H9 (cell line): ENCODE measurements at regions not wholly inside any gene's neighbourhood (a gene's known extent, or its start where the extent isn't known, plus 50 kb on each side); places are given as distances from the start of the nearest gene placed in this dataset.

Source experiments
- DNase-seq: peaks from one replicate; pipeline ENCODE4 v3.0.0-alpha.2; 2017
- H2AFZ ChIP-seq: one replicate; pipeline ENCODE4 v1.6.1; 2013; ENCODE audit warnings: mild to moderate bottlenecking, low read length, control low read depth, moderate library complexity
- H2AK5ac ChIP-seq: 2 replicates; pipeline ENCODE4 v1.6.1; 2013; ENCODE audit warnings: low read length, control low read depth, mixed read lengths; ENCODE audit not compliant: insufficient read length
- H2BK120ac ChIP-seq: one replicate; pipeline ENCODE4 v1.6.1; 2013; ENCODE audit warnings: low read depth, mild to moderate bottlenecking, low read length, control low read depth, inconsistent platforms; ENCODE audit not compliant: poor library complexity, severe bottlenecking
- H2BK12ac ChIP-seq: 2 replicates; pipeline ENCODE4 v1.6.1; 2013; ENCODE audit warnings: low read length, control low read depth, mixed read lengths, low read depth; ENCODE audit not compliant: insufficient read length
- H2BK15ac ChIP-seq: 2 replicates; pipeline ENCODE4 v1.6.1; 2013; ENCODE audit warnings: low read depth, low read length, control low read depth
- H2BK20ac ChIP-seq: one replicate; pipeline ENCODE4 v1.6.1; 2013; ENCODE audit warnings: low read depth, mild to moderate bottlenecking, low read length, control low read depth, inconsistent platforms; ENCODE audit not compliant: poor library complexity, severe bottlenecking
- H2BK5ac ChIP-seq: 2 replicates; pipeline ENCODE4 v1.6.1; 2013; ENCODE audit warnings: low read length, control low read depth, mixed read lengths; ENCODE audit not compliant: insufficient read length
- H3K14ac ChIP-seq: 2 replicates; pipeline ENCODE4 v1.6.1; 2013; ENCODE audit warnings: low read length, control low read depth; ENCODE audit not compliant: insufficient read depth
- H3K18ac ChIP-seq: 2 replicates; pipeline ENCODE4 v1.6.1; 2013; ENCODE audit warnings: low read depth, mild to moderate bottlenecking, mixed read lengths, low read length, control low read depth; ENCODE audit not compliant: insufficient read length
- H3K23ac ChIP-seq: 2 replicates; pipeline ENCODE4 v1.6.1; 2013; ENCODE audit warnings: low read length, control low read depth, mixed read lengths, low read depth; ENCODE audit not compliant: insufficient read length
- H3K23me2 ChIP-seq: 2 replicates; pipeline ENCODE4 v1.6.1; 2013; ENCODE audit warnings: low read depth, mild to moderate bottlenecking, mixed read lengths, low read length, control low read depth; ENCODE audit not compliant: insufficient read length, poor library complexity, severe bottlenecking
- H3K27ac ChIP-seq: 2 replicates; pipeline ENCODE4 v1.5.1; 2013; ENCODE audit warnings: low read length, control low read depth, mixed read lengths, low read depth; ENCODE audit not compliant: insufficient read length
- H3K27me3 ChIP-seq: 2 replicates; pipeline ENCODE4 v1.6.1; 2013; ENCODE audit warnings: low read length, control low read depth, inconsistent platforms; ENCODE audit not compliant: insufficient read depth
- H3K4ac ChIP-seq: 2 replicates; pipeline ENCODE4 v1.6.1; 2013; ENCODE audit warnings: low read depth, mild to moderate bottlenecking, control low read depth, inconsistent platforms, low read length, moderate library complexity
- H3K4me1 ChIP-seq: 2 replicates; pipeline ENCODE4 v1.6.1; 2013; ENCODE audit warnings: low read length, control low read depth, inconsistent platforms; ENCODE audit not compliant: insufficient read depth
- H3K4me2 ChIP-seq: 2 replicates; pipeline ENCODE4 v1.6.1; 2013; ENCODE audit warnings: low read length, control low read depth, mixed read lengths; ENCODE audit not compliant: insufficient read length, insufficient read depth
- H3K56ac ChIP-seq: 2 replicates; pipeline ENCODE4 v1.6.1; 2013; ENCODE audit warnings: low read depth, mild to moderate bottlenecking, mixed read lengths, low read length, control low read depth; ENCODE audit not compliant: insufficient read length
- H3K79me1 ChIP-seq: 2 replicates; pipeline ENCODE4 v1.6.1; 2013; ENCODE audit warnings: low read depth, mild to moderate bottlenecking, moderate library complexity, low read length, control low read depth, inconsistent platforms; ENCODE audit not compliant: insufficient read depth, poor library complexity, severe bottlenecking
- H3K79me2 ChIP-seq: 2 replicates; pipeline ENCODE4 v1.6.1; 2013; ENCODE audit warnings: low read length, control low read depth, inconsistent platforms; ENCODE audit not compliant: insufficient read depth
- H3K9ac ChIP-seq: 2 replicates; pipeline ENCODE4 v1.6.1; 2013; ENCODE audit warnings: low read length, control low read depth, mixed read lengths; ENCODE audit not compliant: insufficient read length; ENCODE audit errors: extremely low read depth
- H3K9me3 ChIP-seq: one replicate; pipeline ENCODE4 v1.6.1; 2013; ENCODE audit warnings: low read depth, low read length, inconsistent platforms; ENCODE audit not compliant: control insufficient read depth
- H3T11ph ChIP-seq: one replicate; pipeline ENCODE4 v1.6.1; 2013; ENCODE audit warnings: mild to moderate bottlenecking, low read length, control low read depth, inconsistent platforms
- H4K20me1 ChIP-seq: one replicate; pipeline ENCODE4 v1.6.1; 2013; ENCODE audit not compliant: control insufficient read depth, insufficient read length, insufficient read depth
- H4K5ac ChIP-seq: 2 replicates; pipeline ENCODE4 v1.6.1; 2013; ENCODE audit warnings: low read depth, mild to moderate bottlenecking, mixed read lengths, low read length, control low read depth; ENCODE audit not compliant: insufficient read length
- H4K8ac ChIP-seq: replicated peaks from 2 replicates; pipeline ENCODE4 v1.6.1; 2013; ENCODE audit warnings: low read length, control low read depth, mixed read lengths, low read depth; ENCODE audit not compliant: insufficient read length
- H4K91ac ChIP-seq: 2 replicates; pipeline ENCODE4 v1.6.1; 2013; ENCODE audit warnings: low read depth, mild to moderate bottlenecking, moderate library complexity, mixed read lengths, low read length, control low read depth; ENCODE audit not compliant: insufficient read length
- H3K27ac Mint-ChIP-seq, 3 experiments: 2 replicates in 2 of 3; 3 replicates in 1 of 3; pipeline ENCODE4 v1.8.0; 2020 to 2021; ENCODE audit warnings: mixed read lengths in 3 of 3, mild to moderate bottlenecking in 1 of 3, moderate library complexity in 1 of 3
- H3K27me3 Mint-ChIP-seq: 2 replicates; pipeline ENCODE4 v1.8.0; 2021; ENCODE audit warnings: low read depth, mild to moderate bottlenecking, moderate library complexity, mixed read lengths
- H3K36me3 Mint-ChIP-seq, 3 experiments: 2 replicates in 2 of 3; 3 replicates in 1 of 3; pipeline ENCODE4 v1.8.0; 2020 to 2021; ENCODE audit warnings: low read depth in 3 of 3, mixed read lengths in 3 of 3; ENCODE audit not compliant: insufficient read depth in 1 of 3
- H3K4me1 Mint-ChIP-seq, 2 experiments: 2 replicates each; pipeline ENCODE4 v1.8.0; 2020; ENCODE audit warnings: mixed read lengths in 2 of 2
- H3K4me3 Mint-ChIP-seq, 2 experiments: 2 replicates in 1 of 2; 3 replicates in 1 of 2; pipeline ENCODE4 v1.8.0; 2020 to 2021; ENCODE audit warnings: mild to moderate bottlenecking in 2 of 2, mixed read lengths in 2 of 2, moderate library complexity in 1 of 2
- H3K9me3 Mint-ChIP-seq, 2 experiments: 2 replicates in 1 of 2; 3 replicates in 1 of 2; pipeline ENCODE4 v1.8.0; 2020; ENCODE audit warnings: mild to moderate bottlenecking in 2 of 2, mixed read lengths in 2 of 2, moderate library complexity in 1 of 2
- CTCF ChIP-seq: fragments of 200-600 bp; sonication (generic); conservative IDR thresholded peaks from 3 replicates; pipeline ENCODE4 v1.8.0; 2021; ENCODE audit warnings: antibody characterized with exemption, mild to moderate bottlenecking
- WGBS: extraction: QIAGEN DNeasy Blood & Tissue Kit; methylation state at CpG from one replicate; pipeline ENCODE4 v1.1.7; 2013; ENCODE audit warnings: missing lambda C conversion rate, low lambda C conversion rate, mixed read lengths; ENCODE audit not compliant: insufficient read length; ENCODE audit errors: extremely low coverage; 5-methylcytosine and 5-hydroxymethylcytosine counted together

GRCh38 chr16:86288716-86289294 lies 221.5 kb upstream of the FOXF1 start:
- no peak overlapping the region; a peak in 1 of 7 replicates for H3K27ac Mint-ChIP-seq
- Histone ChIP-seq H4K91ac (no peak overlapping the region), H3K4me1 (peaks cover 2% of the 10 kb centered on the region; the same call in 1 of the 2 replicates), H4K5ac (no peak overlapping the region), H3K79me1 (no peaks in the 10 kb centered on the region), H3T11ph (no peak overlapping the region), H2BK12ac (no peak overlapping the region), H2AK5ac (no peak overlapping the region), H2BK15ac (no peak overlapping the region), H3K9ac (no peak overlapping the region), H2BK5ac (no peak overlapping the region), H2BK20ac (no peak overlapping the region), H3K4me2 (peak overlapping the region; percentile 12), H2AFZ (no peak overlapping the region), H3K18ac (no peak overlapping the region), H2BK120ac (no peak overlapping the region), H3K27me3 (peaks cover 52% of the 10 kb centered on the region), H3K56ac (no peak overlapping the region), H3K79me2 (no peaks in the 10 kb centered on the region), H3K23ac (no peak overlapping the region), H4K20me1 (no peaks in the 10 kb centered on the region), H3K9me3 (no peaks in the 10 kb centered on the region), H3K4ac (no peak overlapping the region), H3K23me2 (peaks cover 17% of the 10 kb centered on the region), H3K27ac (no peak overlapping the region), H3K14ac (no peak overlapping the region), H4K8ac (no peak overlapping the region)
- WGBS = no CpG with 5 or more reads among the region's 19 CpGs
- DNase-seq = no peak
- TF ChIP-seq CTCF = no peak
- peak overlapping the region in 1 of 2 experiments; percentile 88; a peak in 4 of 5 replicates for H3K4me3 Mint-ChIP-seq
- peaks cover 99% of the 10 kb centered on the region for H3K27me3 Mint-ChIP-seq
- H3K36me3 Mint-ChIP-seq = no peaks in the 10 kb centered on the region
- peaks cover 47 to 54% of the 10 kb centered on the region in 2 experiments for H3K4me1 Mint-ChIP-seq
- H3K9me3 Mint-ChIP-seq = no peaks in the 10 kb centered on the region; a peak in 2 of 5 replicates
